Heart left ventricle (tissue), 16 donors: ENCODE measurements at regions not wholly inside any gene's neighbourhood (a gene's known extent, or its start where the extent isn't known, plus 50 kb on each side); places are given as distances from the start of the nearest gene placed in this dataset.
A peak's percentile ranks its signal among the peaks of the same experiment; 100 is the strongest.

ENCODE experiments used
- ATAC-seq, 4 donors: fragments of 200-7000 bp; cut with Tn5 transposase; one replicate each; pipeline ENCODE4 v1.9.1; 2020 to 2022; ENCODE audit warnings: moderate library complexity in 4 of 4, mild to moderate bottlenecking in 3 of 4, moderate number of reproducible peaks in 1 of 4
- DNase-seq, 5 donors: peaks; one replicate each; pipeline ENCODE4 v3.0.0-alpha.2; 2020
- H3K27ac ChIP-seq, 12 donors: fragments of 200-600 bp; sonication (generic) in 4 of 12; one replicate each; pipeline versions ENCODE4 v1.5.0 to v1.8.0; 2016 to 2022; ENCODE audit warnings: mild to moderate bottlenecking in 2 of 12
- H3K27me3 ChIP-seq, 9 donors: fragments of 200-600 bp; sonication (generic) in 2 of 9; one replicate each; pipeline versions ENCODE4 v1.5.1 to v1.8.0; 2016 to 2022; ENCODE audit warnings: mild to moderate bottlenecking in 3 of 9
- H3K36me3 ChIP-seq, 9 donors: fragments of 200-600 bp; sonication (generic) in 2 of 9; one replicate each; pipeline versions ENCODE4 v1.5.0 to v1.8.0; 2018 to 2022; ENCODE audit warnings: mild to moderate bottlenecking in 2 of 9
- H3K4me1 ChIP-seq, 12 donors: fragments of 200-600 bp; sonication (generic) in 4 of 12; one replicate each; pipeline versions ENCODE4 v1.5.0 to v1.8.0; 2016 to 2022; ENCODE audit warnings: mild to moderate bottlenecking in 3 of 12
- H3K4me3 ChIP-seq, 12 donors: fragments of 200-600 bp; sonication (generic) in 4 of 12; one replicate each; pipeline versions ENCODE4 v1.5.0 to v1.8.0; 2017 to 2022; ENCODE audit warnings: mild to moderate bottlenecking in 9 of 12, moderate library complexity in 4 of 12
- H3K9me3 ChIP-seq, 12 donors: fragments of 200-600 bp; sonication (generic) in 4 of 12; one replicate each; pipeline versions ENCODE4 v1.5.0 to v1.8.0; 2016 to 2022; ENCODE audit warnings: mild to moderate bottlenecking in 1 of 12
- CTCF ChIP-seq, 12 donors: fragments of 200-600 bp; sonication (generic) in 4 of 12; IDR thresholded peaks; one replicate each; pipeline versions ENCODE4 v1.5.0 to v1.8.0; 2018 to 2022; ENCODE audit warnings: antibody characterized with exemption in 12 of 12, mild to moderate bottlenecking in 5 of 12
- POLR2A ChIP-seq, 2 donors: fragments of 450-650 bp; IDR thresholded peaks; one replicate each; pipeline ENCODE4 v1.6.1; 2017; ENCODE audit warnings: antibody characterized with exemption in 2 of 2, mild to moderate bottlenecking in 2 of 2, moderate library complexity in 2 of 2
- WGBS, 4 donors: extraction: QIAGEN DNeasy Blood & Tissue Kit in 2 of 4; methylation state at CpG; one replicate each; pipeline versions ENCODE4 v1.1.5 to v1.1.7; 2013 to 2018; 5-methylcytosine and 5-hydroxymethylcytosine counted together
- intact Hi-C, 10 donors: fragments of 100-400 bp; cut with DNase I; formaldehyde crosslinking; loops; one replicate each; pipeline versions ENCODE4 v1.11.1 to v1.14.2; 2022
- donor health status: ischemic (EF 13 %, LVEDD 7.1; RV severe dilation, severe dysfunction).
- donor health status: healthy with polysubstance abuse.
- donor health status: DM: no; HTN: yes; CAD: no.
- donor health status: DM: no; HTN: no; CAD: no.
- donor health status: ischemic (EF 25% LVEDD 6.9; RV normal size, moderate dysfunction).
- donor health status: ischemic (EF 25% LVEDD 5.7; RV mildly dilated, moderate dysfunction).
- donor health status: healthy.
- donor health status: DM: yes; HTN: yes; CAD: no.
- donor health status: ischemic (EF 35%, LVEDD 5.7; RV mildly dilated, moderate dysfunction).
- donor health status: nonischemic (EF 11% LVEDD 7.7; RV severe dilation, severe dysfunction).
- donor health status: DM: yes; HTN: yes; CAD: no.
- donor health status: PGD.
- donor health status: ischemic (EF 29% LVEDD 5.4; RV normal size, mild dysfunction).
- donor health status: nonischemic (EF 23%, LVEDD 6.1; RV moderate dilation, normal function).

GRCh38 chr11:37110385-37110784, 512.3 kb upstream of the RAG2 start:
- H3K4me1 ChIP-seq: no peaks in the 10 kb centered on the region
- H3K27me3 ChIP-seq: no peaks in the 10 kb centered on the region
- no peak for ATAC-seq
- H3K9me3 ChIP-seq: no peaks in the 10 kb centered on the region
- no peak overlapping the region for H3K4me3 ChIP-seq
- TF ChIP-seq POLR2A (IDR thresholded peaks at IDR 0.05) (no peak), CTCF (IDR thresholded peaks at IDR 0.05) (no peak)
- no peak for DNase-seq
- H3K27ac ChIP-seq: no peak overlapping the region
- intact Hi-C loops: no loop called here
- 61 to 65% (median 64%) methylated on average over 4 of the region's 4 CpGs for WGBS, 4 donors
- no peaks in the 10 kb centered on the region for H3K36me3 ChIP-seq

GRCh38 chr11:37109286-37109585, 511.2 kb upstream of the RAG2 start:
- no peaks in the 10 kb centered on the region for H3K4me1 ChIP-seq
- no peak overlapping the region for H3K4me3 ChIP-seq
- H3K27ac ChIP-seq: no peak overlapping the region
- H3K9me3 ChIP-seq: no peaks in the 10 kb centered on the region
- intact Hi-C loops: no loop called here
- H3K27me3 ChIP-seq: no peaks in the 10 kb centered on the region
- ATAC-seq: no peak
- TF ChIP-seq CTCF (IDR thresholded peaks at IDR 0.05) (no peak), POLR2A (IDR thresholded peaks at IDR 0.05) (no peak)
- DNase-seq: no peak
- no peaks in the 10 kb centered on the region for H3K36me3 ChIP-seq

- no peaks in the 10 kb centered on the region for H3K36me3 ChIP-seq
- no peaks in the 10 kb centered on the region for H3K9me3 ChIP-seq
- no peak for TF ChIP-seq POLR2A (IDR thresholded peaks at IDR 0.05)
- TF ChIP-seq CTCF (IDR thresholded peaks at IDR 0.05): no peak
- no peak for DNase-seq
- intact Hi-C loops: no loop called here
- no peaks in the 10 kb centered on the region for H3K4me1 ChIP-seq
- H3K27ac ChIP-seq: no peak overlapping the region
- H3K4me3 ChIP-seq: no peak overlapping the region
- H3K27me3 ChIP-seq: no peaks in the 10 kb centered on the region
- WGBS, 4 donors: 32 to 52% (median 37%) methylated on average over 6 of the region's 6 CpGs
- ATAC-seq: peak in 1 of 4 donors; percentile 41
These were observed 510.6 kb upstream of the RAG2 start for GRCh38 chr11:37108436-37109285.

- Histone ChIP-seq H3K4me3 (no peak overlapping the region), H3K4me1 (no peaks in the 10 kb centered on the region), H3K9me3 (no peaks in the 10 kb centered on the region), H3K27me3 (no peaks in the 10 kb centered on the region), H3K27ac (no peak overlapping the region), H3K36me3 (no peaks in the 10 kb centered on the region)
- intact Hi-C loops: no loop called here
- 53 to 63% (median 58%) methylated on average over 4 of the region's 4 CpGs for WGBS, 4 donors
- no peak for ATAC-seq
- DNase-seq: no peak
- TF ChIP-seq CTCF (IDR thresholded peaks at IDR 0.05) (no peak), POLR2A (IDR thresholded peaks at IDR 0.05) (no peak)
These were observed 509.8 kb upstream of the RAG2 start for GRCh38 chr11:37107831-37108230.
